HG02623 (cell line): ENCODE measurements at regions not wholly inside any gene's neighbourhood (a gene's known extent, or its start where the extent isn't known, plus 50 kb on each side); places are given as distances from the start of the nearest gene placed in this dataset.
"Not testable (repeated sequence)": the region's sequence is repeated elsewhere in the genome, so short reads cannot be mapped to it uniquely, and the experiment has no call there.

Source experiments
- ATAC-seq: cut with Tn5 transposase; IDR thresholded peaks from one replicate; pipeline ENCODE4 v1.9.1; 2021; ENCODE audit warnings: moderate library complexity; ENCODE audit not compliant: unreplicated experiment

- ATAC-seq, result no peak
Observed at GRCh38 chr12:33817713-33818112, 204.6 kb upstream of the ALG10 start.

GRCh38 chr12:33818313-33818712, 204.0 kb upstream of the ALG10 start:
- ATAC-seq, result no peak

GRCh38 chr12:33825442-33825841, 196.9 kb upstream of the ALG10 start:
- ATAC-seq, result no peak

GRCh38 chr12:33825986-33826602, 196.2 kb upstream of the ALG10 start:
- no peak for ATAC-seq

- no peak for ATAC-seq
Observed at GRCh38 chr12:33828326-33828725, 194.0 kb upstream of the ALG10 start.

GRCh38 chr12:33830070-33830469, 192.2 kb upstream of the ALG10 start:
- ATAC-seq, result no peak

- ATAC-seq, result no peak
Observed at GRCh38 chr12:33832900-33833299, 189.4 kb upstream of the ALG10 start.

GRCh38 chr12:33834672-33835071, 187.6 kb upstream of the ALG10 start:
- ATAC-seq, result no peak

GRCh38 chr12:33876618-33877017, 145.7 kb upstream of the ALG10 start:
- ATAC-seq, result no peak

GRCh38 chr12:33892425-33892824, 129.9 kb upstream of the ALG10 start:
- no peak for ATAC-seq

- ATAC-seq, result not testable (repeated sequence)
Observed at GRCh38 chr12:33920460-33920859, 101.8 kb upstream of the ALG10 start.

GRCh38 chr12:33926095-33926494, 96.2 kb upstream of the ALG10 start:
- ATAC-seq, result no peak

- not testable (repeated sequence) for ATAC-seq
Observed at GRCh38 chr12:33937669-33938068, 84.6 kb upstream of the ALG10 start.

- ATAC-seq, result no peak
Observed at GRCh38 chr12:33942172-33942571, 80.1 kb upstream of the ALG10 start.

- ATAC-seq, result no peak
Observed at GRCh38 chr12:33944703-33945437, 77.4 kb upstream of the ALG10 start.

GRCh38 chr12:33945438-33945784, 76.9 kb upstream of the ALG10 start:
- no peak for ATAC-seq

- not testable (repeated sequence) for ATAC-seq
Observed at GRCh38 chr12:33966219-33966618, 56.1 kb upstream of the ALG10 start.

- no peak for ATAC-seq
Observed at GRCh38 chr12:33967760-33968159, 54.5 kb upstream of the ALG10 start.
